HG03064 (cell line): ENCODE measurements at regions not wholly inside any gene's neighbourhood (a gene's known extent, or its start where the extent isn't known, plus 50 kb on each side); places are given as distances from the start of the nearest gene placed in this dataset.

Experiments
- ATAC-seq: cut with Tn5 transposase; IDR thresholded peaks from one replicate; pipeline ENCODE4 v1.9.1; 2021; ENCODE audit warnings: low read depth; ENCODE audit not compliant: unreplicated experiment

DNA sequence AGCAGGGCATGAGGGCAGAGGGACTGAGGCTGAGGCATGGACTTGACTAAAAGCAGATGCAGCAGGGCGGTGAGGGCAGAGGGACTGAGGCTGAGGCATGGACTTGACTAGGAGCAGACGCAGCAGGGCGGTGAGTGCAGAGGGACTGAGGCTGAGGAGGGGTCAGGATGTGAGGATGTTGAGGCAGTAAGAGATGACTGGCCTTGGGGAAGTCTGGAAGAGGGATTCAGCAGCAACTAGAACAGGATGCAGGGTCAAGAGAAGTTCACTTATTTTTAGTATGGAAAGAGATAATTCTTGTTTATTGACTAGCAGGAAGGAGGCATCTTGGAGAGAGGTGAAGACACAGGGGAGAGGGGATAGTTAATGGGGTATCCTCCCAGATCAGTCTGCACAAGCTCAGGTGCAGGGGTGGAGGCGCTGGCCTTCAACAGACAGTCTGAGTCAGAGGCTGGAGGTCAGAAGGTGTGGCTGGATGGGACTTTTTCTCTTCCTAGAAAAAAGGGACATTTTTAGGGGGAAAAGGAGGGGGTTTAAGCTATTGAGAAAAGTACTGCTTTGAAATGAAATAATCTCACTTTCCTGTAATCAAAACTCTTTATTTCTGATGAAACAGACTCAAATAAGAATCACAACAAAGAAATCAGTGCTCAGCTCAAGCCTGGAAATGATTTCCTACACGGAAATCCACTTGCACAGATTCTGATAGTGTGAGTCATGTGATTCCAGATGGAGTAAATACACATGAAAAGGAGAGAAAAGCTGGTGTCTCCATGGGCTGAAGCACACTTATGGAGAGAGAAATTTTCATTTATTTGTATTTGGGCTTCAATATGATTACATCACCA, 130.9 kb downstream of the PALM2AKAP2 start:
- ATAC-seq, result no peak

DNA sequence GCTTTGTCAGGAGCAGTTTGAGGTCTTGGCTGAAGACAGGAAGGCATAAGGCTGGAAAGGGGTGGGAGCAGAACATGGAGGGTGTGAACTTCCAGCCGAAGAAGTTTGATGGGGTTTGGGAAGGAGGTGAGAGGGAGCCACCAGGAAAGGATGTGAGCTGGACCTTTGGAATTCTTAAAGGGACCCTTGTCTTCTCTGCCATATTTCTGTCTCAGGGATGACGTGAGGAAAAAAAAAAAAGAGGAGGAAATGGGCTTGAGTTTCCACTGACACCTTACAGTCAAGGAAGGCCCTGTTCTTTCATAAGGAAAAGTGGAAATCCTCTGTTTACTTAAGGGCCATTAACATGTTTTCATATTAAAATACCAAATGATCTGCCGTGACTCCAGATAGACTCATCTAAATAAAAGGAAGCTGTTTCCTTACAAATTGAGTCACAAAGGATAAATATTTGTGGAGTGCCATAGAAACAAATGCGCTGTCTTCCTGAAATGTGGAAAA, 132.1 kb downstream of the PALM2AKAP2 start:
- ATAC-seq, result no peak

DNA sequence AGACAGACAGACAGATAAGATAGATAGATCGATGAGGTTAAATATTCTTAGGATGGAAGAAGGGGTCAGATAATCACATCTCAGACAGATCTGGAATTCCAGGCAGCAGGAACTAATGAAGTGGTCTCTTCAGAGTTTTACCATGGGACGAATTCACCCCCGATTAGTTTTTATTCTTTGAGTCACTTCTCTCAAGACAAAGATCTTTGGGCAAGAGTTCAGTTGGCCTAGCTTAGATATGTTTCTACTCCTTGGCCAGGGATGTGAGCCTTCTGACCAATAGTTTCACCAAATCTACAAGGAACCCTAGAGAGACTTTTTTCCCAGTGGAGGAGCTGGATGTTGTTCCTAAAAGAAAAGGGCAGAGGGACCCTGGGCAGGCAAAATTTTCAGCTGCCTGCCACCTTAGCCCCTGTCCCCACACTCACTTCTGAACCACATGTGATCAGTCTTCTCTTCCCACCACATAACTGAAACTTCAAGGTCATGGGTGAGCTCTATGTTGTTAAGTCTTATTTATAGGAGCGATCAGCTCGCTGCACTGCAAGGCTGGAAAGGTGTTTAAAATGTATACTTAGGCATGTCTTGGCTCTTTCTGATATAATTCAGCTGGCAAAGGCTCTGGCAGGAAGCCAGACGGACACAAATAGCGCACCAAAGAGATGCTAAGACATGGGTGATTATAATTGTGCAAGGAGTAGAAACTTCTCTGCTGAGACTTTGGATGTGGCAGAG, 132.9 kb downstream of the PALM2AKAP2 start:
- ATAC-seq, result peak; percentile 46

GRCh38 chr9:109913461-109913810, 133.4 kb downstream of the PALM2AKAP2 start:
- no peak for ATAC-seq

- peak; percentile 56 for ATAC-seq
Observed at GRCh38 chr9:109914280-109915027, 134.5 kb downstream of the PALM2AKAP2 start.

- no peak for ATAC-seq
Observed at GRCh38 chr9:109916316-109916715, 136.3 kb downstream of the PALM2AKAP2 start.

- ATAC-seq, result peak; percentile 59
Observed at GRCh38 chr9:109918339-109919163, 138.6 kb downstream of the PALM2AKAP2 start.

- no peak for ATAC-seq
Observed at GRCh38 chr9:109919736-109920408, 139.9 kb downstream of the PALM2AKAP2 start.

- ATAC-seq, result no peak
Observed at GRCh38 chr9:109922617-109923470, 142.8 kb downstream of the PALM2AKAP2 start.

GRCh38 chr9:109923471-109923760, 143.4 kb downstream of the PALM2AKAP2 start:
- ATAC-seq, result no peak

DNA sequence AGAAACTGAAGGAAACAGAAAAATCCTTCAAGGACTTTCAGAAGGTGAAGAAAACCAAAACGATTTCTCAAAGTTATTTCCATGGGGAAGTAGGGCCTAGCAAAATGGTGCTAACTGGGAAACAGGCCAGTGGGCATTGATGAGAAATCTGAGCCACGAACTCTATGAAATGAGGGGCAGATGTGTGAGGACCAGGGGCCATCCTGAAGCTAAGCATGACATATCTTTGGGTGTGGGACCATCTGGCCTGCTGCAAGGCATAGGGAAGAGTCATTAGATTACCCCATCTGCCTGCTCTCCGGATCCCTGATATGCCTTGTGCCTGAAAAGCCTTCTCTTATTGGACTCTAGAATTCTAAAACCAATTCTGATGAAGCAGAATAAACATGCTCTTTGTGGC, 143.8 kb downstream of the PALM2AKAP2 start:
- no peak for ATAC-seq

DNA sequence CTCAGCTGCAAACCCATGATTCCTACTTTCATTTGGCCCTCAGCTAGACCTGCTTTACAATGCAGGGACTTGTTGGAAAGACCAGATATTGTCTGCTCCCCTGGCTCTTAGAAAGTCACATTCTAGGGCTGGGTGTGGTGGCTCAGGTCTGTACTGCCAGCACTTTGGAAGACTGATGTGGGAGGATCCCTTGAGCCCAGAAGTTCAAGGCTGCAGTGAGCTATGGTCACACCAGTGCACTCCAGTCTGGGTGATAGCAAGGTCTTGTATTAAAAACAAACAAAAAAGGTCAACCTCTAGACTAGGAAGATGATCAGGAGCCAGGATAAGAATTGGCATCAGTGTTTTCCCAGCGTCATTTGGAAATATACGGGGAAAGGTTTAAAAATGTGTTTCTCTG, 145.8 kb downstream of the PALM2AKAP2 start:
- no peak for ATAC-seq

- no peak for ATAC-seq
Observed at GRCh38 chr9:109926421-109926869, 146.4 kb downstream of the PALM2AKAP2 start.

GRCh38 chr9:109931623-109932022, 151.6 kb downstream of the PALM2AKAP2 start:
- no peak for ATAC-seq

DNA sequence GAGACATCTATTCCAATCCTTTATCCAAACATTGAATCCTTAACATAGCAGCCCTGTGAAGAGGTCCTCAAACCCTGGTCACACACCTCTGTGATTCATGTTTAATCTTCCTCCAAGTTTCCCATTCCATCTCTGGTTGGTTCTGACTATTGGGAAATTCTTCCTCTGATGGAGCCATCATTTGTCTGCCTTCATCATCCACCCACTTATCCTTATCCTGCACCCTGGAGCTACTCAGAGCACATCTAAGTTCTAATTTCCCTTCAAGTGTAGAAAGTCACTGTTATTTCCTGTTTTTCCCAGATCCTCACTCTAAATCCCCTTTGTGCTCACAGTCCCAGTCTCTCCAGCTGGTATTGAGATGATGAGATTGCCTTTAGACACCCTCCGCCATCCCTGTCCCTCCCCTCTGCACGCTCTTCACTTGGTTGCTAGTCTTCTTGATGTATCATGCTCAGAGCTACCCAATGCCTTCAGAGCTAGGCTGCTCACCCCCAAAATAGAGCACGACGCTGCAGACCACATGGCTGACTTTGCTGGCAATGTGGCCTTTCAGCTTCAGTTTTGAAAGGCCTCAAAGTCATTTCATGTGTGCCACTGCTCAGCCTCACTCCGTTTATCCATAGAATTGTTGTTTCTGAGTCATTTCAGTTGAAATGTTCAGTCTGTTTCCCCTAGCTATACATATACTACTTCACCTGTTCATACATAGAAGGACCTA, 154.3 kb downstream of the PALM2AKAP2 start:
- no peak for ATAC-seq

DNA sequence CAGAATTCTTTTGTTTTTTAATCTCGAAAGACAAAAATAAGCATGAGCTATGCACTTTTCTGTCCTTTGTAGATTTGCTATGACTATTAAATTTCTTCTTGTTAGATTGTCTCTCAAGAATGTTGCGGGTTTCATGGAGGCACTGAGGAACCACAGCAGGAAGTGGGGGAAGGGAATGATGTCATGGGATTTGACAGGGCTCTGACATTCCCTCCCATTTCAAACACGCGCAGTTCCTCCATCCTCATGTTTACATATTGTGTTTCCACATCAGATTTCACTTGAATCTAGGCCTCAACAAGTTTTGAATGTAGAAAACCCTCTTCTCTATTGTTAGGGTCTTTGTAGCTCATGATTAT, 154.8 kb downstream of the PALM2AKAP2 start:
- no peak for ATAC-seq

- ATAC-seq, result peak; percentile 67
Observed at GRCh38 chr9:109935406-109936087, 155.5 kb downstream of the PALM2AKAP2 start.
